Erythroblast (primary cell): ENCODE measurements at regions not wholly inside any gene's neighbourhood (a gene's known extent, or its start where the extent isn't known, plus 50 kb on each side); places are given as distances from the start of the nearest gene placed in this dataset.

Experiments
- GATA1 ChIP-seq: IDR thresholded peaks from 2 replicates; pipeline ENCODE4 v1.6.1; 2011; ENCODE audit warnings: low read depth, mild to moderate bottlenecking, control low read depth, low read length, moderate library complexity
- POLR2A ChIP-seq: IDR thresholded peaks from 2 replicates; pipeline ENCODE4 v1.6.1; 2011; ENCODE audit warnings: mild to moderate bottlenecking, low read length

- no peak for TF ChIP-seq POLR2A
- no peak for TF ChIP-seq GATA1
These were observed 50.0 kb upstream of the CTDP1 start for GRCh38 chr18:79629606-79630005.
